Activated CD8-positive, alpha-beta memory T cell treated with anti-CD3 and anti-CD28 coated beads for 36 hours (primary cell): ENCODE measurements at regions not wholly inside any gene's neighbourhood (a gene's known extent, or its start where the extent isn't known, plus 50 kb on each side); places are given as distances from the start of the nearest gene placed in this dataset.

Experiments used
- CTCF ChIA-PET: fragments of 350-600 bp; sonication (Branson Sonifier 250); formaldehyde crosslinking; loops from one replicate; lab custom pipeline; 2021; ENCODE audit warnings: antibody characterized with exemption; lab: Charles Lee
- POLR2A ChIA-PET: fragments of 350-600 bp; sonication (Branson Sonifier 250); formaldehyde crosslinking; loops from one replicate; lab custom pipeline; 2021; ENCODE audit warnings: antibody characterized with exemption; lab: Charles Lee

DNA sequence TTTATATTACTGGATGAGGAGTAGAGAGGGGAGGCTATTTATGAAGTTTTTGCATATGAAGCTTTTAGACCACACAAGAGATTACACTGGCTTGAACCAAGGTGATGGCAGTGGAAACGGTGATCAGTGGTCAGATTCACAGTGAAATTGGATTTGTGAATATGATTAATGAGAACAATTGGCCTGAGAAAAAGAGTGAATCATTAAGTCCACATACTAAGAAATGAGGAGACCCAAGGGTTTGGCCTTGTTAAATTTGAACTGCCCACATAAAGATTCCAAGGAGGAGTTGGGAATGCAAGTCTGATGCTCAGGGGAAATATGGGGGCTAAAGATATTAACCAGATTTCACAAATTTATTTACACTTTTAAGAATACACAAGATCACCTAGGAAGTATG is 155.3 kb upstream of the ADGRL3 start:
- ChIA-PET POLR2A (no interaction called here), CTCF (no interaction called here)

DNA sequence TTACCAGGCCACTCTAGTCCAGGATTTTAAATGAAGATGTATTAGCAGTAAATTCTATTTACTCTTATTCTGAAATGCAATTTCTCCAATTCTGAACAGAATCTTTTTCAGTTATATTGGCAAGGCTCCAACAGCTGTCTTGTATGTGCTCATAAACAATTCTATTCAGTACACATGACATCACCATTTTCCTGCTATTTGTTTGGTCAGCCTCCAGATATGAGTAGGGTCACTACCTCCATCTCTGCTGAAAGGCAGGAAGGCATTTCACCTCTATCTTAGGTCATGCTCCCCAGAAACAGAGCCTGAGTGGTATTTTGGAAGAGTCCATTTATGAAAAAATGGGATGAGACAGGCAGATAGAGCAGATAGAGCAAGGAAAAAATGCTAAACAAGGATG is 151.1 kb upstream of the ADGRL3 start:
- ChIA-PET CTCF (no interaction called here), POLR2A (no interaction called here)

DNA sequence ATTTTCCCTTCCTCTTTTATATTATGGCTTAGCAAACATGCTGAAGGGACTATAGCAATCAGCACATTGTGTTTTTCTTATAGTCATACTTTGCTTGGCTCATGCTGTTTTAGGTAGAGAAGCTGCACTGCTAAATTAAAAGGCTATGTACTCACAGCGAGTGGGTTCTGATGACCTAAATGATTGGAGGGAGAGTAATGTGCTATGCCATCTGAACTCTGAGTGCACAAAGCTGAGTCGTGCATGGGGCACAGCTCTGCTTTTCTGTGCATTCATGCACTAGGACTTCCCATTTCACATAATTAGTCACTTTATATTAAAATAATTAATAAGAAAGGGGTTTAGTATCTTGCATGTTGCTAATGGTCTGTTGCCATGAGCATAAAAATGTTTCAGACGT is 132.7 kb upstream of the ADGRL3 start:
- CTCF ChIA-PET = no interaction called here

DNA sequence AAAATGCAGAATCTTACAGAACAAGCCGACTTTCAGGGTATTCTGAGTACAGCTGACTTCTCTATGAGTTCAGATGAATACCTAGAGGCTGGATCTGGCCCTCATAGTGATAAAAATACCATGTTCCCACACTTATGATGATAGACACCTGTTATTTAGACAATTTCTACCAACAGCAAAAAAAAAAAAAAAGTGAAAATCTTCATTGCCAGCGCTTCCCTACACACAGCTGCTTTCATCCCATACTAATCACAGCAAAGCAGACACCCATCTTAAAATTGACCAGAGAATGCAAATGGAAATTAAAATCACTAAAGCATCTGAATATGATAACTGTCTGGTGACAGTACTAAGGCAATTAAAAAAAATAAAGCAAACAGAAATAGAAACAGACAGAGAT is 132.1 kb upstream of the ADGRL3 start:
- ChIA-PET CTCF (no interaction called here), POLR2A (no interaction called here)

More for the DNA sequence above, 132.7 kb upstream of the ADGRL3 start:
- POLR2A ChIA-PET = no interaction called here

DNA sequence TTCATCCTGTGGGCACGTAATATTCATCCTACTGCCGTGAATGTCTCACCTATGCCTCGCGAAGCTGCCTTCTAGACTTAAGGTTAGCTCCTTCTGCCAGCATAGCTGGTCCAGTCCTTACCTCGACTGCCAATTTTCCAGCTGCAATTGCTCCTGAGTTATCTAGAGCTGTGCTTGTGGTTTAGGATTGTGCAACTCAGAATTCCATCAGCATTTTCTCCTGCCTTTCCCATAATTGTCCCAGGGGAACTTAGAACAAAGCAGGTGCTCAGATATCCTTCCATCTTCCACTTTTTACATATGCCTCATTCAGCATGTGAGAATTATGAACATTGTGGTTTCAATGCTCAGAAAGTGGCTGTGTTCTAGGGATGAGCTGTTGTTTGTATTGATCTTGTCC is 131.4 kb upstream of the ADGRL3 start:
- CTCF ChIA-PET = no interaction called here
- POLR2A ChIA-PET = no interaction called here

- ChIA-PET POLR2A (no interaction called here), CTCF (no interaction called here)
Measured at GRCh38 chr4:61070269-61070668, 129.9 kb upstream of the ADGRL3 start.

GRCh38 chr4:61079427-61079826 is 120.7 kb upstream of the ADGRL3 start:
- POLR2A ChIA-PET = no interaction called here
- CTCF ChIA-PET = no interaction called here

DNA sequence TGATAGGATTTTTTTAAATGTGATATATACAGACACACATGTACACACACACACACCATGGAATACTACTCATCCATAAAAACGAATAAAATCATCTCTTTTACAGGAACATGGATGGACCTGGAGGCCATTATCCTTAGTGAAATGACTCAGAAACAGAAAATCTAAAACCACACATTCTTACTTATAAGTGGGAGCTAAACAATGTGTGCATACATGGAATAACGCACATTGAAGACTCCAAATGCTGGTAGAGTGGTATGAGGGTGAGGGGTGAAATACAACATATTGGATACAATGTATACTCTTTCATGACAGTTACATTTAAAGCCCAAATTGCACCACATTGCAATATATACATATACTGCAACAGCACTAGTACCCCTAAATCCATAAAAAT is 120.2 kb upstream of the ADGRL3 start:
- ChIA-PET CTCF (no interaction called here), POLR2A (no interaction called here)

DNA sequence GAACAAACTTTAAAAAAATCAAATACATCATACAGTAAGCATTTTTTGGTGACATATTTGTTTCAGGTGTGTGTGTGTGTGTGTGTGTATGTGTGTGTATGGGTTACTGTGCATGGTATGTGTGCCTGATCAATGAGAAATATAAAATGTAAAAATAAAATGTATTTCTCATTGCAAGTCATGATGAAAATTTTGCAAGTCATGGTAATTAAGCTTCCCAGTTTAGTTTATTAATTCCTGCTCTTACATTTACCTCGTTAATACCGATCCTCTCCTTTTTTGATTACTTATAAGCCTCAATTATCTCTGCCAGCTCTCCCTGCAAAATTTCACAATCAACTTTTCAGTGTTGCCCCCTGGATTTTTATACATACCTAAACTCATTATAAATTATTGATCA is 114.6 kb upstream of the ADGRL3 start:
- ChIA-PET POLR2A (no interaction called here), CTCF (no interaction called here)

- CTCF ChIA-PET = no interaction called here
- POLR2A ChIA-PET = no interaction called here
Measured at GRCh38 chr4:61086357-61086756, 113.8 kb upstream of the ADGRL3 start.

- CTCF ChIA-PET = no interaction called here
- POLR2A ChIA-PET = no interaction called here
Measured at GRCh38 chr4:61086979-61087378, 113.1 kb upstream of the ADGRL3 start.

- ChIA-PET CTCF (no interaction called here), POLR2A (no interaction called here)
Measured at GRCh38 chr4:61094854-61095598, 105.1 kb upstream of the ADGRL3 start.

DNA sequence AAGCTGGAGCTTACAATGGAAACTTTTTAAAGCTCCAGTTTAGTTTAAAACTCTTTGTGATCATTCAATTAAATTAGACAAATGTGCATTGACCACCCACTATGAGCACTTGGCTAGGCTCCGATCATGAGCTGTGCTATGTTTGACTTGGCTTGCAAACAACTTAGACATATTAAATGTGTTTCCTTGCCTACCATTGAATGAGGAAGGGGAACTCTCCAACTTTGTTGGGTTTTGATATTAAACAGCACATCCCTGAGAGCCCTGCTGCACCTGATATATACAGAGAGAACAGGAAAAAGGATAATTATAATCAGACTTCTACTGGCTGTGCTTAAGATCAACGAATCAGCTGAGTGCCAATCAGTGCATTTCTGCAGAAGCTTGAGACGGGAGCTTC is 71.4 kb upstream of the ADGRL3 start:
- CTCF ChIA-PET = no interaction called here
- POLR2A ChIA-PET = no interaction called here

DNA sequence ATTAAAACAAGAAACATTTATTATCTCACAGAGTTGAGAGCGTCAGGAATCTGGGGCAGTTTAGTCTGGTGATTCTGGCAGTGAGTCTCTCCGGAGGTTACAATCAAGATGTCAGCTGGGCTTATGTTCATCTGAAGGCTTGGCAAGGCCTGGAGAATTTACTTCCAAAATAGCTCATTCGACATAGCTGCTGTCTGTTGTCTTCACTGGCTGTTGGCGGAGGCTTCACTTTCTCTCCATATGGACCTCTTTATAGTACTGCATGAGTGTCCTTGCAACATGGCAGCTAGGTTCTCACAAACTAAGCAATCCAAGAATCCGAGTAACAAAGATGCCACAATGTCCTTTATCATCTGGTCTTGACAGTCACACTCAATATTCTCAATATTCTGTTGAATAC is 70.2 kb upstream of the ADGRL3 start:
- ChIA-PET CTCF (no interaction called here), POLR2A (no interaction called here)

DNA sequence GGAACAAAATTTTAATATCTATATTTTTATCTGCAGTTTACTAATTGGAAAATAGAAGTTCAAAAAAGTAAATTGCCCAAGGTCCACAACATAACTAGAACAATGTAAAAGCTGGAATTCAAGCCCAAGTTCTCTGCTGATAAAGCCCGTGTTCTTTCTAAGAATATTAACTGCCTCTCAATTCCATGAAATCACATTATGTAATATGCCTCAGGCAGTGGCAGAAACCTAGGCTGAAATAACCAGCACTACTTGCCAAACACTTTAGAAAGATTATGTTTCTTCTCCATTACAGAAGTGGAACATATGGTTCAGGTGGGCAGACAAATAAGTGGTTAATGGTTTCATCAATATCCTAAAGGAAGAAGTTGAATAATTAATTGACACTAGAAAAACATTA is 56.7 kb upstream of the ADGRL3 start:
- POLR2A ChIA-PET = no interaction called here
- CTCF ChIA-PET = no interaction called here

DNA sequence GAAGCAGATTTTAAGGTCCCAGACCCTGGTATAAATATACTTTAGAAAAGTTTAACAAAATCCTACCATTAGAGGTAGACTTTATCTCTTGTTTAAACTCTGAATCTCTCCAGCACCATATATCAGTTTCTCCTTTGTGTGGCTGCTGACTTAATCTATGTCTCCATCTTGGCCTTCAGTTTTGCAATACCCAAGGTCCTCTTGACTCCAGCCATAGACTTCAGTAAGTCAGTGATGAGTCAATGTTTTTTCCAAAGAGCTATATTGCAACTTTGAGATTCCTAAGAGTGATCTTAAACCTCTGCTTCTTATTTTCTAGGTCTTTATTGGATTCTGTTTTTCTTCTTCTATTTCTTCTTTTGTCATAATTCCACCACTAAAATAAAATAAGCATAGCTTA is 50.8 kb upstream of the ADGRL3 start:
- CTCF ChIA-PET = no interaction called here
- POLR2A ChIA-PET = no interaction called here
